ENCODE measurements at regions not wholly inside any gene's neighbourhood (a gene's known extent, or its start where the extent isn't known, plus 50 kb on each side); places are given as distances from the start of the nearest gene placed in this dataset.

- TF ChIP-seq CTCF (IDR thresholded peaks at IDR 0.05; ENCODE audit: insufficient read depth, low read length, poor library complexity, severe bottlenecking) (no peak), EZH2phosphoT487 (conservative IDR thresholded peaks at IDR 0.05; ENCODE audit: low read length) (no peak)
Observed at GRCh38 chr4:65973186-65973585, 302.9 kb upstream of the EPHA5 start.

All from SU-DHL-6 (cell line).